HEK293 (cell line): ENCODE measurements at regions not wholly inside any gene's neighbourhood (a gene's known extent, or its start where the extent isn't known, plus 50 kb on each side); places are given as distances from the start of the nearest gene placed in this dataset.

ENCODE experiments used
- CTCF ChIA-PET: fragments of 350-600 bp; formaldehyde crosslinking; extraction: SDS; loops from one replicate; lab custom pipeline; 2021; ENCODE audit warnings: antibody characterized with exemption; lab: Yijun Ruan, JAX
- POLR2A ChIA-PET: fragments of 300-600 bp; formaldehyde crosslinking; extraction: SDS; loops from one replicate; lab custom pipeline; 2020; ENCODE audit warnings: antibody characterized with exemption, inconsistent platforms; lab: Yijun Ruan, JAX
- H3K27ac ChIP-seq: fragments of 200-500 bp; sonication (Bioruptor generic); 2 replicates; pipeline ENCODE4 v1.5.1; 2014; ENCODE audit warnings: low read depth, low read length, control low read depth, inconsistent platforms; ENCODE audit errors: extremely low read depth
- H3K36me3 ChIP-seq, 2 experiments: fragments of 200-500 bp in 1 of 2; sonication (Bioruptor generic) in 1 of 2; 1 replicate in 1 of 2; 2 replicates in 1 of 2; pipeline ENCODE4 v1.5.1; 2014 to 2017; ENCODE audit warnings: inconsistent platforms in 2 of 2, low read length in 2 of 2; ENCODE audit not compliant: control insufficient read depth in 2 of 2, insufficient read depth in 1 of 2
- H3K4me1 ChIP-seq: fragments of 200-500 bp; sonication (Bioruptor generic); 2 replicates; pipeline ENCODE4 v1.5.1; 2014; ENCODE audit warnings: mild to moderate bottlenecking, low read length, inconsistent platforms; ENCODE audit not compliant: control insufficient read depth, insufficient read depth
- H3K4me3 ChIP-seq: 2 replicates; pipeline ENCODE4 v1.5.1; 2011; ENCODE audit warnings: low read depth, mild to moderate bottlenecking, control low read depth, low read length, moderate library complexity
- H3K9me3 ChIP-seq: fragments of 200-500 bp; sonication (Bioruptor generic); 2 replicates; pipeline ENCODE4 v1.5.1; 2014; ENCODE audit warnings: low read depth, low read length, inconsistent platforms; ENCODE audit not compliant: control insufficient read depth, insufficient read depth
- BCL11B ChIP-seq: fragments of 450-650 bp; formaldehyde crosslinking; IDR thresholded peaks from 2 replicates; pipeline ENCODE4 v1.5.1; 2016; ENCODE audit warnings: low read depth, missing biosample characterization, missing genetic modification characterization
- MEIS1 ChIP-seq: sonication (generic); formaldehyde crosslinking; IDR thresholded peaks from 2 replicates; pipeline ENCODE4 v1.8.1; 2022; ENCODE audit warnings: missing genetic modification reagents, mild to moderate bottlenecking, borderline replicate concordance
- PRDM4 ChIP-seq: fragments of 450-650 bp; formaldehyde crosslinking; IDR thresholded peaks from 2 replicates; pipeline ENCODE4 v1.5.1; 2017; ENCODE audit warnings: missing biosample characterization, missing genetic modification characterization
- SP2 ChIP-seq: fragments of 450-650 bp; formaldehyde crosslinking; IDR thresholded peaks from 2 replicates; pipeline ENCODE4 v1.5.1; 2016; ENCODE audit warnings: missing biosample characterization, missing genetic modification characterization
- SP3 ChIP-seq: fragments of 450-650 bp; formaldehyde crosslinking; IDR thresholded peaks from 2 replicates; pipeline ENCODE4 v1.5.1; 2016; ENCODE audit warnings: missing biosample characterization, missing genetic modification characterization
- ZFHX2 ChIP-seq: fragments of 450-650 bp; formaldehyde crosslinking; conservative IDR thresholded peaks from 2 replicates; pipeline ENCODE4 v1.5.1; 2016; ENCODE audit warnings: missing biosample characterization, missing genetic modification characterization
- ZNF132 ChIP-seq: fragments of 450-650 bp; formaldehyde crosslinking; IDR thresholded peaks from 2 replicates; pipeline ENCODE4 v1.5.1; 2017; ENCODE audit warnings: missing biosample characterization, missing genetic modification characterization, borderline replicate concordance
- ZNF174 ChIP-seq: fragments of 450-650 bp; formaldehyde crosslinking; IDR thresholded peaks from 2 replicates; pipeline ENCODE4 v1.5.0; 2017; ENCODE audit warnings: missing biosample characterization, mild to moderate bottlenecking, missing genetic modification characterization
- ZNF24 ChIP-seq: fragments of 450-650 bp; formaldehyde crosslinking; IDR thresholded peaks from 2 replicates; pipeline ENCODE4 v1.5.1; 2016; ENCODE audit warnings: missing biosample characterization, missing genetic modification characterization
- ZNF488 ChIP-seq: fragments of 450-650 bp; formaldehyde crosslinking; IDR thresholded peaks from 2 replicates; pipeline ENCODE4 v1.5.1; 2016; ENCODE audit warnings: missing biosample characterization, missing genetic modification characterization
- ZNF521 ChIP-seq: fragments of 450-650 bp; formaldehyde crosslinking; IDR thresholded peaks from 2 replicates; pipeline ENCODE4 v1.5.1; 2017; ENCODE audit warnings: missing biosample characterization, mild to moderate bottlenecking, missing genetic modification characterization
- ZNF530 ChIP-seq: fragments of 450-650 bp; formaldehyde crosslinking; IDR thresholded peaks from 2 replicates; pipeline ENCODE4 v1.5.1; 2016; ENCODE audit warnings: low read depth, missing biosample characterization, missing genetic modification characterization
- ZNF624 ChIP-seq: fragments of 450-650 bp; formaldehyde crosslinking; IDR thresholded peaks from 2 replicates; pipeline ENCODE4 v1.5.1; 2017; ENCODE audit warnings: missing biosample characterization, missing genetic modification characterization
- ZNF658 ChIP-seq: fragments of 450-650 bp; formaldehyde crosslinking; IDR thresholded peaks from 2 replicates; pipeline ENCODE4; 2016; ENCODE audit warnings: missing biosample characterization, missing genetic modification characterization
- ZNF677 ChIP-seq: fragments of 450-650 bp; IDR thresholded peaks from 2 replicates; pipeline ENCODE4 v1.5.0; 2018; ENCODE audit warnings: missing biosample characterization, mild to moderate bottlenecking, missing genetic modification characterization, moderate library complexity
- ZNF704 ChIP-seq: fragments of 450-650 bp; formaldehyde crosslinking; IDR thresholded peaks from 2 replicates; pipeline ENCODE4 v1.5.1; 2016; ENCODE audit warnings: missing biosample characterization, missing genetic modification characterization
- TF ChIP-seq, protein P1 (sequence below): fragments of 450-650 bp; formaldehyde crosslinking; IDR thresholded peaks from 2 replicates; pipeline ENCODE4 v1.5.1; 2016; ENCODE audit warnings: missing biosample characterization, missing genetic modification characterization

DNA sequence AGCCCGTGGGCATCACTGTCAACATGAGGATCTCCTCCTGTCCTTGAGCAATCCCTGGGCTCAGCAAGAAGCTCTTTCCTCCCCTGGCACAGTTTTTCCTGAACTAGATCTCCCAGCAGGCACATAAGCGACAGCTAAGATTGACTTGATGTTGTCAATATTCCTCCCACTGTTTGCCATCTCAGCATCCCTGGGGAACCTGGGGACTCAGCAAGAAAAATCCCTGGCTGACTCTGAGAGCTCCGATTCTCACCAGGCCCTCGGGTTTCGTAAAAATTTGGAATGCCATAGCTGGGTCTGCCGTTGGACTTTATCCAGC, 687.2 kb downstream of the MATN1 start:
- TF ChIP-seq, protein P1, sequence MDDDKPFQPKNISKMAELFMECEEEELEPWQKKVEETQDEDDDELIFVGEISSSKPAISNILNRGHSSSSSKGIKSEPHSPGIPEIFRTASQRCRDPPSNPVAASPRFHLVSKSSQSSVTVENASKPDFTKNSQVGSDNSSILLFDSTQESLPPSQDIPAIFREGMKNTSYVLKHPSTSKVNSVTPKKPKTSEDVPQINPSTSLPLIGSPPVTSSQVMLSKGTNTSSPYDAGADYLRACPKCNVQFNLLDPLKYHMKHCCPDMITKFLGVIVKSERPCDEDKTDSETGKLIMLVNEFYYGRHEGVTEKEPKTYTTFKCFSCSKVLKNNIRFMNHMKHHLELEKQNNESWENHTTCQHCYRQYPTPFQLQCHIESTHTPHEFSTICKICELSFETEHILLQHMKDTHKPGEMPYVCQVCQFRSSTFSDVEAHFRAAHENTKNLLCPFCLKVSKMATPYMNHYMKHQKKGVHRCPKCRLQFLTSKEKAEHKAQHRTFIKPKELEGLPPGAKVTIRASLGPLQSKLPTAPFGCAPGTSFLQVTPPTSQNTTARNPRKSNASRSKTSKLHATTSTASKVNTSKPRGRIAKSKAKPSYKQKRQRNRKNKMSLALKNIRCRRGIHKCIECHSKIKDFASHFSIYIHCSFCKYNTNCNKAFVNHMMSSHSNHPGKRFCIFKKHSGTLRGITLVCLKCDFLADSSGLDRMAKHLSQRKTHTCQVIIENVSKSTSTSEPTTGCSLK (tag by site-specific recombination): no peak
- TF ChIP-seq ZNF624 (no peak), ZFHX2 (tag by site-specific recombination) (no peak), ZNF704 (tag by site-specific recombination) (no peak)
- POLR2A ChIA-PET: no interaction called here
- Histone ChIP-seq H3K4me3 (no peak overlapping the region), H3K36me3 (no peaks in the 10 kb centered on the region), H3K9me3 (no peaks in the 10 kb centered on the region), H3K27ac (no peak overlapping the region), H3K4me1 (0 out of 2 replicates have a peak, but pooled peaks cover 2% of the 10 kb centered on the region)
- CTCF ChIA-PET: interaction anchor here (0.6 kb wide), 1 partner anchor 339 kb away, joined by 3 read pairs; no protein-coding TSS in a partner anchor

GRCh38 chr1:30035522-30036228, 687.7 kb downstream of the MATN1 start:
- ChIA-PET POLR2A (no interaction called here), CTCF (interaction anchor here (2.7 kb wide), 1 partner anchor 51 kb away, joined by 19 read pairs; no protein-coding TSS in a partner anchor)
- TF ChIP-seq ZNF658 (tag by site-specific recombination): no peak
- no peak for TF ChIP-seq PRDM4 (tag by site-specific recombination)
- no peak for TF ChIP-seq SP2 (tag by site-specific recombination)
- no peak for TF ChIP-seq MEIS1 (CRISPR knock-in tag)
- no peak for TF ChIP-seq ZNF132 (tag by site-specific recombination)
- TF ChIP-seq ZNF521 (tag by site-specific recombination): no peak
- TF ChIP-seq ZNF174 (tag by site-specific recombination): no peak
- no peak for TF ChIP-seq ZNF24 (tag by site-specific recombination)
- no peak for TF ChIP-seq ZNF488
- no peak for TF ChIP-seq BCL11B (tag by site-specific recombination)
- TF ChIP-seq ZNF624: no peak
- TF ChIP-seq ZNF677 (tag by site-specific recombination): no peak
- TF ChIP-seq ZNF530 (tag by site-specific recombination): no peak
- TF ChIP-seq SP3 (tag by site-specific recombination): no peak
- Histone ChIP-seq H3K9me3 (no peaks in the 10 kb centered on the region), H3K4me3 (no peak overlapping the region), H3K36me3 (no peaks in the 10 kb centered on the region), H3K4me1 (0 out of 2 replicates have a peak, but pooled peaks cover 2% of the 10 kb centered on the region), H3K27ac (no peak overlapping the region)
